ENCODE measurements at regions not wholly inside any gene's neighbourhood (a gene's known extent, or its start where the extent isn't known, plus 50 kb on each side); places are given as distances from the start of the nearest gene placed in this dataset.

GRCh38 chr20:60064554-60065196 is 106.5 kb downstream of the CDH26 start:
- DNase-seq, result no peak

- no peak for DNase-seq
Measured at GRCh38 chr20:60065741-60066437, 107.7 kb downstream of the CDH26 start.

DNA sequence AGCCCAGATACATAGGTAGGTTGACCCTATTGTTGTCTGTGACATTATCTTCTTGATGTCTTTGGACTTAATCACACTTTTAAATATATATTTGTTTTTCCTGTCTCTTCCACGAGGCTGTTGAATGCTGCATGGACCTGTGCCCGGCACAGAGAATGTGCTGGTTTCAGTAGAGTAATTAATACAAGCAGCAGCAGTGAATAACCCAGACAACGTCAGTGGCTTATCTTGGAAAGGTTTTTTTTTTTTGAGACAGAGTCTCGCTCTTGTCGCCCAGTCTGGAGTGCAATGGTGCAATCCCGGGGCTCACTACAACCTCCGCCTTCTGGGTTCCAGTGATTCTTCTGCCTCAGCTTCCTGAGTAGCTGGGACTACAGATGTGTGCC is 108.2 kb downstream of the CDH26 start:
- DNase-seq, result no peak

DNA sequence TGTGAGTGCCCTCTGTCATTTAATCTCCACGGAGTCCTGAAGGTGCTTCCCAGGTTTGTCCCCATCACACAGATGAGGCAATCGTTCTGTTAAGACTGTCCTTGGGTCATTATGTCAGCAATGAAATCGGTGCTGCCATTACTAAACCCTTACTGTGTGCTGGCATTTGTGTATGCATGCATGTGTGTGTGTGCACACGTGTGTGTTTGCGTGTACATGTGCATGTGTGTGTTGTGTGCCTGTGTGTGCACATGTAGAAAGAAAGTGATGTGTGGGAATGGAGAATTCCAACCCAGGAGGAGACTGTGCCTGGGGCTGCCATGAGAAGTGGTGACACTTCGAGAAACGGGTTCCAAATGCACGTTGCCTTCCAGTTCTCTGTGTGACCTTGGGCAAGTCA is 110.3 kb downstream of the CDH26 start:
- no peak for DNase-seq

GRCh38 chr20:60069656-60070055 is 111.4 kb downstream of the CDH26 start:
- no peak for DNase-seq

DNA sequence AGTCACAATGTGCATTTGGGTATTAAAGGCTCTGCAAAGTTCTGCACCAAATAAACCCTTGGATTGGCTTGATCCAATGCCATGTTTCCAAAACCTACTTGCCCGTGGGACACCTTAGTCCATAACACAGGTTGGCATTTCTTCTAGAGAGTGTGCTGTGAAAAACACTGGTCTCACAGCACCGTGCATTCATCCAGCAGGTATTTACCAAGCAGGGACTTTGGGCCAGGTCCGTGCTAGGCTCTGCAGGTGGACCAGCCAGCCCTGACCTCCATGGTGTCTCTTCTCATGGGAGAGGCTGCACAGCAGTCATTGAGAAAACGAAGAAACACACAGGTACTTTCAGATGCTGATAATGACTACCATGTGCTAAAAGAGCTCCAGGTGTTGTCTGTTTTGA is 112.6 kb downstream of the CDH26 start:
- DNase-seq, result no peak

- no peak for DNase-seq
Measured at GRCh38 chr20:60071965-60072364, 113.7 kb downstream of the CDH26 start.

GRCh38 chr20:60073086-60073485 is 114.9 kb downstream of the CDH26 start:
- DNase-seq, result no peak

DNA sequence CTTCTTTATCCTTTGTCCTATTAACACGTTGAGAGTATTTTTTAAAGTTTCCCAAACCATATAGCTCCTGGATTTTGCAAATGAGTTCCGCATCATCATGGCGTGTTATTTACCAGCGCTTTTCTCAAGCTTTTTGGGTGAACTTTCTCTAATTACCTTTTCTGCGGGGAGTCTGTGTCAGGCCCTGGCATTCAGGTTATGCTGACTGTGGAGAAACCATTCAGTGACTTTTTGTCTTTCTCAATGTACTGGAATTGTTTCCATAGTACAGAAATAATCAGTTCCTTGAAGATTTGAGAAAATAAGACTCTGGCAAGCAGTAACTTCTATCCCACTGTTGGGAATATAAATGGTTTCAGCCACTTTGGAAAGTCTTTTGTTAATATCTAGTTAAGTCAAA is 115.3 kb downstream of the CDH26 start:
- no peak for DNase-seq

DNA sequence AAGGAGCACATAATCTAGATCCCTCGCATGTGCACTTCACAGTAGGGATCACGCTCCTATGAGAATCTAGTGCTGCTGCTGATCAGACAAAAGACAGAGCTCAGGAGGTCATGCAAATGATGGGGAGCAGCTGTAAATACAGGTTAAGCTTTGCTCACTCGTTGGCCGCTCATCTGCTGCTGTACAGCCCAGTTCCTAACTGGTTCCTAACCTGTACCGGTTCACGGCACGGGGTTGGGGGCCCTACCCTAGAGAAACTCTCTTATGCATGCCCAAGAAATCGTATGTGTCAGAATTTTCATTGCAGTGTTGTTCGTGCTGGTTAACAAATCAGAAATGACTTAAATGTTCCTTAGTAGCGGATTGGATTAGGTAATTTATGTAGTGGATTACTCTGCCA is 116.1 kb downstream of the CDH26 start:
- DNase-seq, result no peak

- no peak for DNase-seq
Measured at GRCh38 chr20:60078351-60079250, 120.4 kb downstream of the CDH26 start.

GRCh38 chr20:60080401-60080800 is 122.2 kb downstream of the CDH26 start:
- DNase-seq, result no peak

- DNase-seq, result no peak
Measured at GRCh38 chr20:60085551-60086132, 127.4 kb downstream of the CDH26 start.

DNA sequence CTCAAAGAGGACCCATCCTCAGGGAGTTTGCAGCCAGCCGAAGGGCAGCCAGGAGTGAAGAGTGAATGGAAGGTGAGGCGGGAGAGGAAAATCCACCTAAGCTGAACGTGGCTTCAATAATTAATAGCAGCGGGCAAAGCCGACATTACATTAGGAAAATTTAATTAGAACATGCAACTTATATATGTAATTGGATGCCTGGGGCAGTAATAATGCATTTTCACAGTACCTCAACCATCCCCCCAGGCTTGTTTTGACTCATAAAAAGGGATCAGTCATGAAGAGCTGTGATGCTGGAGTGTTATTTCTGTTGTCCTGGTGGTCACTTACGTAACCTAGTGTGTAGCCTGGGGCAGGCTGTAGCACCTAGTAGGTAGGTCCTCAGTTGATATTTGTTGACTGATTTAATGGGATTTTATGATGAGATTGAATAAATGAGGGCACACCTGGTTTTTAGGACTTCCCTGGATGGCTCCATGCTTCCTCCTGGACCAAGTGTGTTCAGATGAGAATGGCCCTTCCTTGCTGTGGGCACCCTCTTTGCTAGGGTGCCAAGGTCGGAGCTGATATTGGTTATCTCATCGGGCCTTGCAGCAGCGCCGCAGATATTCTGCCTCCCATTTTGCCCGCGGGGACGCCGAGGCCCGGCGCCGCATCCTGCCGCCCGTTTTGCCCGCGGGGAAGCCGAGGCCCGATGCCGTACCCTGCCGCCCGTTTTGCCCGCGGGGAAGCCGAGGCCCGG is 128.8 kb downstream of the CDH26 start:
- DNase-seq, result no peak

- DNase-seq, result no peak
Measured at GRCh38 chr20:60087563-60088105, 129.4 kb downstream of the CDH26 start.

DNA sequence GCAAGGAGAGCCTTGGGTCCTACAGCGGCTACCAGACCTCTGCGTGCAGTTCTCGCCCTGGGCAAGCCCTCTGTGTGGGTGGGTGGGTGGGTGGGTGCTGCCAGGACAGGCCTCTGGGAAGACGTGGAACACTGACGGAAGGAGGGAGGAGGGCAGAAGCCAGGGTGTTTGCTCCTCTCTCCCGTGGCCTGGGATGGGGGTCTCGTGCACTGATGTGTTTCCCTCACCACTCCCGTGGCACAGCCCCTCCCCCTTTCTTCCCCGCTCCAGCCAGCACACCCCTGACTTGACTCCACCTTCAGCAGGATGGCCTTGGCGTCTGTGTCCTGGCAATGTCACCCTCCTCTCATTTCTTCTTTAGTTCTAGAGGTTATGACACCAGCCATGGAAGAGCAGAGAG is 130.0 kb downstream of the CDH26 start:
- no peak for DNase-seq

- no peak for DNase-seq
Measured at GRCh38 chr20:60090631-60091030, 132.4 kb downstream of the CDH26 start.

DNA sequence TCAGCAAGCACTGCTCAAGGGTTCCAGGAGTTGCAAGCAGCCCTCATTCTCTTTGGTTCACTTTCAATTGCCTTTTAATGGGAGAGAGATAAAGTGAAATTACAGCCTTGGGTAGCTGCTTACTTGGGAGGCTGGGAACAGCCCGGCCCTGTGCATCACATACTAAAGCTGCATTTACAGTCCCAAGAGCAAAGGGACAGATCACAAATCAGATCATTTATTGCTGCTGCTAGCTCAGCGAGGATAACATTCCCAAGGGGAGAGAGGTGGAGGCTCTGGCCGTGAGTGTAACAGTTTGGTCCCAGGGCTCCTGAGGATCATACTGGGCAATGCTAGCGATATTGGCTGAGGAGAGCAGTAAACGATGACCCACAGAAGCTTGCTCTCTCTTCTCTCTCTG is 133.1 kb downstream of the CDH26 start:
- no peak for DNase-seq

GRCh38 chr20:60091861-60092260 is 133.6 kb downstream of the CDH26 start:
- DNase-seq, result no peak

DNA sequence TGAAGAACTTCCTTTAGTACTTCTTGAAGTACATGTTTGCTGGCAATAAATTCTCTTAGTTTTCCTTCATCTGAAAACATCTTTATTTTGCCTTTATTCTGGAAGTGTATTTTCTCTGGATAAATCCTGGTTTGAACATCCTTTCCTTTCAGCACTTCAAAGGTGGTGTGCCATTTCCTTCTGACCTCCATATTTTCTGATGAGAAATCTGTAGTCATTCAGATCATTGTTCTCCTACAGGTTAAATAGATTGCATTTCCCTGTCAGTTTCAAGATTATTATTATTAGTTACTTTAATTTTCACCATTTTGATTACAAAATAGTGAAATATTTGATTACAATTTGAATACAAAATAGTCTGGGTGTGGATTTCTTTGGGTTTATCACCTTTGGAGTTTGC is 134.5 kb downstream of the CDH26 start:
- DNase-seq, result no peak

DNA sequence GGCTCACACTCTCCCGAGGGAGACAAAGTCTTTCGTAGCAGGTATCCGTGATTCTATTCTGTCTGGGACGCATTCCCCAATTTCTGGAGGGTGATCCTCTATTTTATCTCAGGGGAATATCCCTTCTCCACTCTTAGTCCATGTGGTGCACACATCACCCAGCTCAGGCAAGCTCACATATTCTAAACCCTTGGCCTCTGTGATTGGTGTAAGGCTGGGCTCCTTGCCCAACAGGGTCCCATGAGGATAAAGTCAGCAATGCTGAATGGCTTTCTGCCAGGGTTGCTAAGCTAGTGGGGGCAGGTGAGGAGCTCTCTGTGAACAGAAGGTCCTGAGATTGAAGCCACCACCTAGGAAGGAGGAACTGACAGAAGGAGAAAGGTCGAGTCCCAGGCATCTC is 137.2 kb downstream of the CDH26 start:
- peak; percentile 99 for DNase-seq

GRCh38 chr20:60096166-60096565 is 137.9 kb downstream of the CDH26 start:
- no peak for DNase-seq

- no peak for DNase-seq
Measured at GRCh38 chr20:60097285-60097684, 139.1 kb downstream of the CDH26 start.
